Choroid plexus epithelial cell (primary cell): ENCODE measurements at regions not wholly inside any gene's neighbourhood (a gene's known extent, or its start where the extent isn't known, plus 50 kb on each side); places are given as distances from the start of the nearest gene placed in this dataset.

Experiments used
- DNase-seq: peaks from one replicate; pipeline ENCODE4 v3.0.0-alpha.2; 2010; ENCODE audit warnings: low read depth
- H3K4me3 ChIP-seq: 2 replicates; pipeline ENCODE4 v1.5.1; 2011; ENCODE audit warnings: low read depth, mild to moderate bottlenecking, control low read depth, low read length, moderate library complexity
- CTCF ChIP-seq: conservative IDR thresholded peaks from 2 replicates; pipeline ENCODE4 v1.5.1; 2011; ENCODE audit warnings: low read depth, mild to moderate bottlenecking, control low read depth, inconsistent platforms, low read length, moderate library complexity

- H3K4me3 ChIP-seq = no peak overlapping the region
- no peak for DNase-seq
- no peak for TF ChIP-seq CTCF
These were observed 240.9 kb downstream of the CALCRL start for GRCh38 chr2:187207126-187207525.

GRCh38 chr2:187206471-187206870 lies 241.6 kb downstream of the CALCRL start:
- no peak overlapping the region for H3K4me3 ChIP-seq
- DNase-seq = no peak
- TF ChIP-seq CTCF = no peak

- no peak for DNase-seq
- TF ChIP-seq CTCF = no peak
- no peak overlapping the region for H3K4me3 ChIP-seq
These were observed 242.0 kb downstream of the CALCRL start for GRCh38 chr2:187206071-187206470.

- no peak overlapping the region for H3K4me3 ChIP-seq
- TF ChIP-seq CTCF = no peak
- no peak for DNase-seq
These were observed 249.9 kb downstream of the CALCRL start for GRCh38 chr2:187198136-187198535.

- no peak for TF ChIP-seq CTCF
- DNase-seq = no peak
- no peak overlapping the region for H3K4me3 ChIP-seq
These were observed 254.0 kb downstream of the CALCRL start for GRCh38 chr2:187194049-187194448.

- no peak overlapping the region for H3K4me3 ChIP-seq
- DNase-seq = no peak
- no peak for TF ChIP-seq CTCF
These were observed 259.0 kb downstream of the CALCRL start for GRCh38 chr2:187188783-187189631.

- DNase-seq = no peak
- H3K4me3 ChIP-seq = no peak overlapping the region
- TF ChIP-seq CTCF = no peak
These were observed 260.5 kb downstream of the CALCRL start for GRCh38 chr2:187187519-187187918.
